CD4-positive, alpha-beta memory T cell (primary cell): ENCODE measurements at regions not wholly inside any gene's neighbourhood (a gene's known extent, or its start where the extent isn't known, plus 50 kb on each side); places are given as distances from the start of the nearest gene placed in this dataset.
"Not testable (repeated sequence)": the region's sequence is repeated elsewhere in the genome, so short reads cannot be mapped to it uniquely, and the experiment has no call there.

Experiments
- CTCF ChIA-PET: fragments of 350-600 bp; sonication (Branson Sonifier 250); formaldehyde crosslinking; loops from one replicate; lab custom pipeline; 2021; ENCODE audit warnings: inconsistent platforms; ENCODE audit not compliant: partially characterized antibody; lab: Charles Lee
- POLR2A ChIA-PET: fragments of 350-600 bp; sonication (Branson Sonifier 250); formaldehyde crosslinking; loops from one replicate; lab custom pipeline; 2021; ENCODE audit not compliant: partially characterized antibody; lab: Charles Lee
- DNase-seq, 5 donors: peaks; one replicate each; pipeline versions ENCODE4 v3.0.0 to v3.0.0-alpha.2; 2020 to 2022; ENCODE audit warnings: mixed read lengths in 1 of 5
- H3K27ac ChIP-seq: one replicate; pipeline ENCODE4 v1.7.0; 2013; ENCODE audit warnings: low read depth, low read length
- H3K27me3 ChIP-seq: 2 replicates; pipeline ENCODE4 v1.7.0; 2013; ENCODE audit warnings: mild to moderate bottlenecking, low read length, moderate library complexity; ENCODE audit not compliant: insufficient read depth
- H3K36me3 ChIP-seq: 2 replicates; pipeline ENCODE4 v1.7.0; 2013; ENCODE audit warnings: mild to moderate bottlenecking, low read length, moderate library complexity; ENCODE audit not compliant: insufficient read depth
- H3K4me1 ChIP-seq: 2 replicates; pipeline ENCODE4 v1.7.0; 2013; ENCODE audit warnings: mild to moderate bottlenecking, low read length, moderate library complexity; ENCODE audit not compliant: insufficient read depth
- H3K4me3 ChIP-seq, 2 donors: one replicate each; pipeline ENCODE4 v1.7.0; 2013; ENCODE audit warnings: low read length in 2 of 2, mild to moderate bottlenecking in 1 of 2
- H3K9me3 ChIP-seq, 2 donors: one replicate each; pipeline ENCODE4 v1.7.0; 2013; ENCODE audit warnings: low read length in 2 of 2, control low read depth in 1 of 2; ENCODE audit not compliant: control insufficient read depth in 1 of 2
- H3K27ac Mint-ChIP-seq, 7 donors: one replicate each; pipeline ENCODE4 v1.8.0; 2020 to 2021; ENCODE audit warnings: mixed read lengths in 7 of 7, mild to moderate bottlenecking in 6 of 7, inconsistent platforms in 3 of 7, moderate library complexity in 3 of 7
- H3K27me3 Mint-ChIP-seq, 2 donors: one replicate each; pipeline ENCODE4 v1.8.0; 2020 to 2021; ENCODE audit warnings: mixed read lengths in 2 of 2
- H3K36me3 Mint-ChIP-seq, 2 donors: one replicate each; pipeline ENCODE4 v1.8.0; 2020 to 2021; ENCODE audit warnings: mixed read lengths in 2 of 2, inconsistent platforms in 1 of 2, mild to moderate bottlenecking in 1 of 2
- H3K4me1 Mint-ChIP-seq, 4 donors: one replicate each; pipeline ENCODE4 v1.8.0; 2020 to 2021; ENCODE audit warnings: mixed read lengths in 4 of 4, mild to moderate bottlenecking in 1 of 4
- H3K4me3 Mint-ChIP-seq, 8 donors: one replicate each; pipeline ENCODE4 v1.8.0; 2020 to 2021; ENCODE audit warnings: mixed read lengths in 8 of 8, mild to moderate bottlenecking in 7 of 8, moderate library complexity in 6 of 8, inconsistent platforms in 3 of 8
- H3K9me3 Mint-ChIP-seq, 8 donors: one replicate each; pipeline ENCODE4 v1.8.0; 2020 to 2021; ENCODE audit warnings: mixed read lengths in 8 of 8, mild to moderate bottlenecking in 5 of 8, inconsistent platforms in 3 of 8, moderate library complexity in 1 of 8
- intact Hi-C: fragments of 100-400 bp; cut with micrococcal nuclease; formaldehyde crosslinking; loops from one replicate; pipeline ENCODE4 v1.15.1; 2023

GRCh38 chr11:98062714-98063113, 958.0 kb upstream of the CNTN5 start:
- CTCF ChIA-PET, result no interaction called here
- no peak for DNase-seq
- POLR2A ChIA-PET, result no interaction called here
- H3K27ac ChIP-seq, result no peak overlapping the region
- no peaks in the 10 kb centered on the region for H3K9me3 ChIP-seq
- Mint-ChIP-seq H3K27me3 (no peaks in the 10 kb centered on the region), H3K9me3 (peaks cover 0 to 12% (median 6%) of the 10 kb centered on the region in 8 donors), H3K36me3 (no peaks in the 10 kb centered on the region), H3K4me1 (no peaks in the 10 kb centered on the region), H3K4me3 (no peak overlapping the region), H3K27ac (no peak overlapping the region)
- no peak overlapping the region for H3K4me3 ChIP-seq
- no peaks in the 10 kb centered on the region for H3K4me1 ChIP-seq
- no peaks in the 10 kb centered on the region for H3K27me3 ChIP-seq
- intact Hi-C loops, result no loop called here
- H3K36me3 ChIP-seq, result no peaks in the 10 kb centered on the region

- no peaks in the 10 kb centered on the region for H3K4me1 Mint-ChIP-seq
- no peaks in the 10 kb centered on the region for H3K27me3 ChIP-seq
These were observed 952.5 kb upstream of the CNTN5 start for GRCh38 chr11:98068251-98068650.

GRCh38 chr11:98069147-98069546, 951.6 kb upstream of the CNTN5 start:
- H3K27ac Mint-ChIP-seq, intact Hi-C loops, H3K4me1 ChIP-seq, H3K4me3 ChIP-seq, H3K4me1 Mint-ChIP-seq, H3K27me3 Mint-ChIP-seq, CTCF ChIA-PET, DNase-seq, H3K4me3 Mint-ChIP-seq, H3K27ac ChIP-seq, POLR2A ChIA-PET, H3K36me3 ChIP-seq, H3K9me3 ChIP-seq, H3K27me3 ChIP-seq, H3K36me3 Mint-ChIP-seq: not testable (repeated sequence)
- peaks cover 0 to 13% (median 5%) of the 10 kb centered on the region in 8 donors for H3K9me3 Mint-ChIP-seq

More at GRCh38 chr11:98068251-98068650, 952.5 kb upstream of the CNTN5 start:
- no peaks in the 10 kb centered on the region for H3K27me3 Mint-ChIP-seq
- H3K4me3 Mint-ChIP-seq, result no peak overlapping the region
- Histone ChIP-seq H3K27ac (no peak overlapping the region), H3K4me1 (no peaks in the 10 kb centered on the region), H3K9me3 (no peaks in the 10 kb centered on the region), H3K36me3 (no peaks in the 10 kb centered on the region), H3K4me3 (no peak overlapping the region)
- H3K9me3 Mint-ChIP-seq, result peaks cover 0 to 13% (median 7%) of the 10 kb centered on the region in 8 donors
- no peak for DNase-seq
- intact Hi-C loops, result no loop called here
- no peak overlapping the region for H3K27ac Mint-ChIP-seq
- ChIA-PET CTCF (no interaction called here), POLR2A (no interaction called here)
- no peaks in the 10 kb centered on the region for H3K36me3 Mint-ChIP-seq

- H3K27me3 Mint-ChIP-seq, result no peaks in the 10 kb centered on the region
These were observed 950.9 kb upstream of the CNTN5 start for GRCh38 chr11:98069861-98070260.

GRCh38 chr11:98090861-98091505, 929.8 kb upstream of the CNTN5 start:
- Mint-ChIP-seq H3K4me3 (no peak overlapping the region), H3K36me3 (no peaks in the 10 kb centered on the region), H3K27me3 (no peaks in the 10 kb centered on the region), H3K27ac (no peak overlapping the region), H3K4me1 (no peaks in the 10 kb centered on the region), H3K9me3 (peaks cover 0 to 15% (median 9%) of the 10 kb centered on the region in 8 donors)
- intact Hi-C loops, result no loop called here
- no peaks in the 10 kb centered on the region for H3K4me1 ChIP-seq
- no peaks in the 10 kb centered on the region for H3K27me3 ChIP-seq
- no peak overlapping the region for H3K4me3 ChIP-seq
- H3K36me3 ChIP-seq, result no peaks in the 10 kb centered on the region
- ChIA-PET POLR2A (no interaction called here), CTCF (interaction anchor here (1.1 kb wide), 1 partner anchor 38 kb away, joined by 3 read pairs; no protein-coding TSS in a partner anchor)
- DNase-seq, result no peak
- H3K27ac ChIP-seq, result no peak overlapping the region
- H3K9me3 ChIP-seq, result no peaks in the 10 kb centered on the region

More at GRCh38 chr11:98069861-98070260, 950.9 kb upstream of the CNTN5 start:
- H3K4me3 Mint-ChIP-seq, result no peak overlapping the region
- H3K4me1 Mint-ChIP-seq, result no peaks in the 10 kb centered on the region
- no peak overlapping the region for H3K27ac Mint-ChIP-seq
- no peaks in the 10 kb centered on the region for H3K36me3 Mint-ChIP-seq
- POLR2A ChIA-PET, result no interaction called here
- peaks cover 0 to 9% (median 5%) of the 10 kb centered on the region in 8 donors for H3K9me3 Mint-ChIP-seq
- H3K4me1 ChIP-seq, result no peaks in the 10 kb centered on the region
- no peaks in the 10 kb centered on the region for H3K27me3 ChIP-seq
- intact Hi-C loops, result no loop called here
- no peak overlapping the region for H3K27ac ChIP-seq
- no peak overlapping the region for H3K4me3 ChIP-seq
- H3K36me3 ChIP-seq, result no peaks in the 10 kb centered on the region
- CTCF ChIA-PET, result no interaction called here
- H3K9me3 ChIP-seq, result no peaks in the 10 kb centered on the region
- DNase-seq, result no peak

GRCh38 chr11:98099371-98099770, 921.4 kb upstream of the CNTN5 start:
- no peaks in the 10 kb centered on the region for H3K27me3 ChIP-seq
- H3K36me3 ChIP-seq, result no peaks in the 10 kb centered on the region
- ChIA-PET CTCF (no interaction called here), POLR2A (no interaction called here)
- peaks cover 0 to 15% (median 6%) of the 10 kb centered on the region in 8 donors for H3K9me3 Mint-ChIP-seq
- no peak overlapping the region for H3K4me3 Mint-ChIP-seq
- H3K4me1 Mint-ChIP-seq, result no peaks in the 10 kb centered on the region
- H3K4me1 ChIP-seq, result no peaks in the 10 kb centered on the region
- H3K4me3 ChIP-seq, result no peak overlapping the region
- no peak overlapping the region for H3K27ac ChIP-seq
- H3K27ac Mint-ChIP-seq, result no peak overlapping the region
- no peaks in the 10 kb centered on the region for H3K27me3 Mint-ChIP-seq
- intact Hi-C loops, result no loop called here
- H3K9me3 ChIP-seq, result no peaks in the 10 kb centered on the region
- no peaks in the 10 kb centered on the region for H3K36me3 Mint-ChIP-seq
- no peak for DNase-seq

- ChIA-PET CTCF (no interaction called here), POLR2A (interaction anchor here (0.6 kb wide), 1 partner anchor 19 kb away, joined by 3 read pairs; no protein-coding TSS in a partner anchor)
- H3K4me3 Mint-ChIP-seq, result no peak overlapping the region
- no peak for DNase-seq
- Histone ChIP-seq H3K27me3 (no peaks in the 10 kb centered on the region), H3K9me3 (no peaks in the 10 kb centered on the region), H3K4me3 (no peak overlapping the region), H3K4me1 (no peaks in the 10 kb centered on the region), H3K36me3 (no peaks in the 10 kb centered on the region), H3K27ac (no peak overlapping the region)
- H3K4me1 Mint-ChIP-seq, result no peaks in the 10 kb centered on the region
- peaks cover 0 to 15% (median 6%) of the 10 kb centered on the region in 8 donors for H3K9me3 Mint-ChIP-seq
- no peaks in the 10 kb centered on the region for H3K27me3 Mint-ChIP-seq
- intact Hi-C loops, result no loop called here
- H3K36me3 Mint-ChIP-seq, result no peaks in the 10 kb centered on the region
- H3K27ac Mint-ChIP-seq, result no peak overlapping the region
These were observed 920.1 kb upstream of the CNTN5 start for GRCh38 chr11:98100689-98101088.
